IMR-90 (cell line): ENCODE measurements at regions not wholly inside any gene's neighbourhood (a gene's known extent, or its start where the extent isn't known, plus 50 kb on each side); places are given as distances from the start of the nearest gene placed in this dataset.

Experiments
- ATAC-seq: fragments of 200-7000 bp; cut with Tn5 transposase; 2 replicates; pipeline ENCODE4 v1.9.1; 2020; ENCODE audit warnings: low read depth, mild to moderate bottlenecking, moderate library complexity
- BruUV-seq: library from RNA; stranded (reverse); fragments of 400-500 nt; replicated peaks from 2 replicates; lab custom pipeline; 2021; lab: Mats Ljungman, UMichigan
- CTCF ChIA-PET: fragments of 300-600 bp; formaldehyde crosslinking; extraction: SDS; loops from one replicate; lab custom pipeline; 2021; ENCODE audit warnings: antibody characterized with exemption; lab: Yijun Ruan, JAX
- POLR2A ChIA-PET: fragments of 300-600 bp; sonication (Branson Sonifier 250); formaldehyde crosslinking; loops from one replicate; lab custom pipeline; 2022; ENCODE audit warnings: antibody characterized with exemption; ENCODE audit not compliant: unreplicated experiment; lab: Charles Lee
- DNase-seq: peaks from one replicate; pipeline ENCODE4 v3.0.0; 2013
- H2AFZ ChIP-seq: replicated peaks from 2 replicates; pipeline ENCODE3; 2013; ENCODE audit warnings: low read length, mild to moderate bottlenecking; ENCODE audit not compliant: poor library complexity
- H2AK5ac ChIP-seq: 2 replicates; pipeline ENCODE4 v1.6.1; 2013; ENCODE audit warnings: low read depth, low read length, inconsistent platforms
- H2AK9ac ChIP-seq: replicated peaks from 2 replicates; pipeline ENCODE3; 2013; ENCODE audit warnings: mild to moderate bottlenecking, low read depth, low read length, moderate library complexity; ENCODE audit not compliant: poor library complexity
- H2BK120ac ChIP-seq: 2 replicates; pipeline ENCODE4 v1.6.1; 2013; ENCODE audit warnings: low read depth, low read length, inconsistent platforms
- H2BK15ac ChIP-seq: 3 replicates; pipeline ENCODE4 v1.6.1; 2013; ENCODE audit warnings: low read depth, low read length, inconsistent platforms
- H2BK20ac ChIP-seq: 2 replicates; pipeline ENCODE4 v1.6.1; 2013; ENCODE audit warnings: low read depth, mild to moderate bottlenecking, inconsistent platforms, low read length, moderate library complexity
- H2BK5ac ChIP-seq: 2 replicates; pipeline ENCODE4 v1.6.1; 2013; ENCODE audit warnings: mild to moderate bottlenecking, low read depth, low read length, inconsistent platforms; ENCODE audit not compliant: poor library complexity, severe bottlenecking
- H3K14ac ChIP-seq: replicated peaks from 2 replicates; pipeline ENCODE4 v1.6.1; 2013; ENCODE audit warnings: low read depth, low read length, inconsistent platforms
- H3K18ac ChIP-seq: 2 replicates; pipeline ENCODE4 v1.6.1; 2013; ENCODE audit warnings: low read depth, low read length, control low read depth
- H3K23ac ChIP-seq: 2 replicates; pipeline ENCODE4 v1.6.1; 2013; ENCODE audit warnings: low read depth, low read length, inconsistent platforms
- H3K27ac ChIP-seq: 2 replicates; pipeline ENCODE4 v1.5.1; 2013; ENCODE audit warnings: mild to moderate bottlenecking, control low read depth, low read length; ENCODE audit not compliant: insufficient read depth
- H3K27me3 ChIP-seq: 2 replicates; pipeline ENCODE4 v1.6.1; 2013; ENCODE audit warnings: low read length; ENCODE audit not compliant: control insufficient read depth, insufficient read depth
- H3K36me3 ChIP-seq: 2 replicates; pipeline ENCODE4 v1.6.1; 2013; ENCODE audit warnings: low read length, mixed read lengths; ENCODE audit not compliant: control insufficient read depth, insufficient read depth
- H3K4ac ChIP-seq: 2 replicates; pipeline ENCODE4 v1.6.1; 2013; ENCODE audit warnings: low read depth, low read length, inconsistent platforms
- H3K4me1 ChIP-seq: 2 replicates; pipeline ENCODE4 v1.6.1; 2013; ENCODE audit warnings: low read length, mixed read lengths; ENCODE audit not compliant: control insufficient read depth, insufficient read depth
- H3K4me2 ChIP-seq: 2 replicates; pipeline ENCODE4 v1.6.1; 2013; ENCODE audit warnings: low read depth, mild to moderate bottlenecking, control low read depth, low read length, moderate library complexity
- H3K4me3 ChIP-seq: 2 replicates; pipeline ENCODE4 v1.5.1; 2013; ENCODE audit warnings: low read depth, mild to moderate bottlenecking, control low read depth, low read length, moderate library complexity; ENCODE audit not compliant: insufficient read depth
- H3K56ac ChIP-seq: 2 replicates; pipeline ENCODE4 v1.6.1; 2013; ENCODE audit warnings: low read length, inconsistent platforms; ENCODE audit not compliant: insufficient read depth; ENCODE audit errors: extremely low read depth
- H3K79me1 ChIP-seq, 2 experiments: 2 replicates each; pipeline ENCODE4 v1.6.1; 2013; ENCODE audit warnings: low read length in 2 of 2, inconsistent platforms in 1 of 2, low read depth in 1 of 2
- H3K9ac ChIP-seq: 2 replicates; pipeline ENCODE4 v1.6.1; 2013; ENCODE audit warnings: low read depth, low read length, control low read depth
- H3K9me1 ChIP-seq: 2 replicates; pipeline ENCODE4 v1.6.1; 2013; ENCODE audit warnings: low read length, inconsistent platforms; ENCODE audit not compliant: insufficient read depth
- H3K9me3 ChIP-seq: 2 replicates; pipeline ENCODE4 v1.6.1; 2013; ENCODE audit warnings: low read length; ENCODE audit not compliant: control insufficient read depth, insufficient read depth
- H4K20me1 ChIP-seq: 2 replicates; pipeline ENCODE4 v1.6.1; 2013; ENCODE audit warnings: low read length, inconsistent platforms; ENCODE audit not compliant: insufficient read depth
- H4K5ac ChIP-seq: 2 replicates; pipeline ENCODE4 v1.6.1; 2013; ENCODE audit warnings: mild to moderate bottlenecking, low read depth, low read length, control low read depth
- H4K8ac ChIP-seq, 2 experiments: 2 replicates each; pipeline ENCODE4 v1.6.1; 2013; ENCODE audit warnings: low read depth in 2 of 2, low read length in 2 of 2, control low read depth in 1 of 2, inconsistent platforms in 1 of 2
- H4K91ac ChIP-seq: 2 replicates; pipeline ENCODE4 v1.6.1; 2013; ENCODE audit warnings: low read depth, low read length, inconsistent platforms; ENCODE audit not compliant: insufficient read depth
- BHLHE40 ChIP-seq: fragments of 150-350 bp; IDR thresholded peaks from 2 replicates; pipeline ENCODE4 v1.6.1; 2016; ENCODE audit warnings: mild to moderate bottlenecking, low read depth, low read length
- CEBPB ChIP-seq: IDR thresholded peaks from 2 replicates; pipeline ENCODE4 v1.6.1; 2012; ENCODE audit warnings: low read depth, low read length, improper control_type of control experiment
- CHD1 ChIP-seq: IDR thresholded peaks from 2 replicates; pipeline ENCODE4 v1.6.1; 2012; ENCODE audit warnings: low read depth, low read length, improper control_type of control experiment
- ELK1 ChIP-seq: fragments of 150-350 bp; IDR thresholded peaks from 2 replicates; pipeline ENCODE4 v1.6.1; 2016; ENCODE audit warnings: low read depth, mild to moderate bottlenecking, low read length, moderate library complexity, borderline replicate concordance
- FOS ChIP-seq: fragments of 150-350 bp; IDR thresholded peaks from 2 replicates; pipeline ENCODE4 v1.6.1; 2016; ENCODE audit warnings: low read depth, low read length
- MAFK ChIP-seq: IDR thresholded peaks from 2 replicates; pipeline ENCODE4 v1.6.1; 2012; ENCODE audit warnings: low read depth, low read length, improper control_type of control experiment
- MAZ ChIP-seq: IDR thresholded peaks from 2 replicates; pipeline ENCODE4 v1.6.1; 2012; ENCODE audit warnings: low read depth, mild to moderate bottlenecking, low read length, improper control_type of control experiment, moderate library complexity, borderline replicate concordance
- MXI1 ChIP-seq: IDR thresholded peaks from 2 replicates; pipeline ENCODE4 v1.6.1; 2012; ENCODE audit warnings: low read depth, mild to moderate bottlenecking, low read length, moderate library complexity, borderline replicate concordance
- NFE2L2 ChIP-seq: fragments of 150-350 bp; IDR thresholded peaks from 2 replicates; pipeline ENCODE4 v1.6.1; 2016; ENCODE audit warnings: low read depth, mild to moderate bottlenecking, low read length
- POLR2A ChIP-seq: IDR thresholded peaks from 2 replicates; pipeline ENCODE4 v1.6.1; 2012; ENCODE audit warnings: mild to moderate bottlenecking, low read depth, low read length
- RCOR1 ChIP-seq: IDR thresholded peaks from 2 replicates; pipeline ENCODE4 v1.6.1; 2012; ENCODE audit warnings: mild to moderate bottlenecking, low read length, improper control_type of control experiment; ENCODE audit not compliant: insufficient replicate concordance
- RFX5 ChIP-seq: IDR thresholded peaks from 2 replicates; pipeline ENCODE4 v1.8.0; 2012; ENCODE audit warnings: low read depth, mild to moderate bottlenecking, low read length, moderate library complexity
- USF2 ChIP-seq: fragments of 150-350 bp; IDR thresholded peaks from 2 replicates; pipeline ENCODE4 v1.6.1; 2017; ENCODE audit warnings: mild to moderate bottlenecking, antibody characterized with exemption, low read length, low read depth
- WGBS, 2 experiments: methylation state at CpG; one replicate each; pipeline versions ENCODE4 v1.1.5 to v1.1.7; 2013; ENCODE audit warnings: missing lambda C conversion rate in 2 of 2; ENCODE audit not compliant: insufficient read length in 1 of 2; ENCODE audit errors: extremely low coverage in 2 of 2; 5-methylcytosine and 5-hydroxymethylcytosine counted together
- dilution Hi-C: fragments of 300-500 bp; cut with HindIII; formaldehyde crosslinking; loops from one replicate; pipeline ENCODE4 v1.14.3; 2018; ENCODE audit warnings: low sequenced_read_pairs; ENCODE audit not compliant: unreplicated experiment
- in situ Hi-C: fragments of 300-500 bp; cut with MboI; formaldehyde crosslinking; loops from 3 replicates; pipeline ENCODE4 v1.14.3; 2019; ENCODE audit warnings: low sequenced_read_pairs, inconsistent platforms, mixed read lengths
- intact Hi-C: fragments of 100-400 bp; cut with micrococcal nuclease; formaldehyde crosslinking; loops from 2 replicates; pipeline ENCODE4 v1.10.0; 2022

DNA sequence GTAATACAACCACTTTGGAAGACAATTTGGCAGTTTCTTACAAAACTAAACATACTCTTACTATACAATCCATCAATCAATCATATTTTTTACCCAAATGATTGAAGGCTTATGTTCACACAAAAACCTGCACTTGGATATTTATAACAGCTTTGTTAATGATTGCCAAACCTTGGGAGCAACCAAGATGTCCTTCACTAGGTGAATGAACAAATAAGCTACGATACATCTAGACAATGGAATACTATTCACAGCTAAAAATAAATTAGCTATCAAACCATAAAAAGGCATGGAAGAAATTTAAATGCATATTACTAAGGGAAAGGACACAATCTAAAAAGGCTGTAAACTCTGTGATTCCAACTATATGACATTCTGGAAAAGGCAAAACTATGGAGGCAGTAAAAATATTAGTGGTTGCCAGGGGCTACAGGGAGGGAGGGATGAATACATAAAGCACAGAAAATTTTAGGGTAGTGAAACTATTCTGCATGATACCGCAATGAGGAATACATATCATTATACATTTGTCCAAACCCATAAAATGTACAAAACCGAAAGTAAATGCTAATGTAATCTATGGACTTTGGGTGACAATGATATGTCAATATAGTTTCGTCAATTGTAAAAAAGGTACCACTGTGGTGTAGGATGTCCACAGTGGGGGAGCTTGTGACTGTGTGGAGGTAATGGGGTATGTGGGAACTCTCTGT lies 70.5 kb downstream of the GPR65 start:
- no peak overlapping the region for H3K27ac ChIP-seq
- dilution Hi-C loops = no loop called here
- no peak overlapping the region for H3K4me3 ChIP-seq
- BruUV-seq = no TSS peak
- H3K9ac ChIP-seq = no peak overlapping the region
- no peak overlapping the region for H3K56ac ChIP-seq
- CTCF ChIA-PET = no interaction called here
- H4K91ac ChIP-seq = no peak overlapping the region
- H2BK20ac ChIP-seq = no peak overlapping the region
- POLR2A ChIA-PET = no interaction called here
- no peak overlapping the region for H2AFZ ChIP-seq
- no peaks in the 10 kb centered on the region for H3K4me1 ChIP-seq
- no peak for TF ChIP-seq CEBPB
- no peak for TF ChIP-seq ELK1
- TF ChIP-seq USF2 = no peak
- no peak for TF ChIP-seq NFE2L2
- no peak for TF ChIP-seq POLR2A
- TF ChIP-seq FOS = no peak
- TF ChIP-seq BHLHE40 = no peak
- TF ChIP-seq MAFK = no peak
- no peak for TF ChIP-seq RCOR1
- no peak for TF ChIP-seq CHD1
- TF ChIP-seq RFX5 = no peak
- TF ChIP-seq MXI1 = no peak
- no peak for TF ChIP-seq MAZ
- H2AK9ac ChIP-seq = no peak overlapping the region
- ATAC-seq (no peak), DNase-seq (no peak)
- no CpG with 5 or more reads among the region's 4 CpGs for WGBS, 2 experiments
- H2BK5ac ChIP-seq = no peak overlapping the region
- H3K18ac ChIP-seq = no peak overlapping the region
- no peaks in the 10 kb centered on the region for H3K9me1 ChIP-seq
- H3K9me3 ChIP-seq = peaks cover 4% of the 10 kb centered on the region
- H3K27me3 ChIP-seq = no peaks in the 10 kb centered on the region
- no peak overlapping the region for H2BK120ac ChIP-seq
- H3K23ac ChIP-seq = no peak overlapping the region
- no peak overlapping the region for H4K8ac ChIP-seq
- H4K5ac ChIP-seq = no peak overlapping the region
- H3K14ac ChIP-seq = no peak overlapping the region
- no peak overlapping the region for H2AK5ac ChIP-seq
- no peak overlapping the region for H3K4ac ChIP-seq
- no peaks in the 10 kb centered on the region for H4K20me1 ChIP-seq
- in situ Hi-C loops = no loop called here
- intact Hi-C loops = no loop called here
- H2BK15ac ChIP-seq = no peak overlapping the region
- H3K36me3 ChIP-seq = no peaks in the 10 kb centered on the region
- H3K4me2 ChIP-seq = no peak overlapping the region
- no peaks in the 10 kb centered on the region for H3K79me1 ChIP-seq
